LNCaP clone FGC (cell line): ENCODE measurements at regions not wholly inside any gene's neighbourhood (a gene's known extent, or its start where the extent isn't known, plus 50 kb on each side); places are given as distances from the start of the nearest gene placed in this dataset.

Experiments
- DNase-seq: peaks from one replicate; pipeline ENCODE4 v3.0.0-alpha.2; 2011; ENCODE audit warnings: low read depth
- H3K4me3 ChIP-seq: 2 replicates; pipeline ENCODE4 v1.5.1; 2011; ENCODE audit warnings: mild to moderate bottlenecking, low read depth, low read length, control low read depth
- TF ChIP-seq, protein P1 (sequence below): IDR thresholded peaks from 2 replicates; pipeline ENCODE4 v1.5.1; 2012; ENCODE audit warnings: mild to moderate bottlenecking; ENCODE audit not compliant: control insufficient read depth, insufficient read depth; ENCODE audit errors: extremely low read depth

GRCh38 chr1:37153116-37154100 is 119.1 kb upstream of the GRIK3 start:
- no peak overlapping the region for H3K4me3 ChIP-seq
- no peak for DNase-seq
- TF ChIP-seq, protein P1, sequence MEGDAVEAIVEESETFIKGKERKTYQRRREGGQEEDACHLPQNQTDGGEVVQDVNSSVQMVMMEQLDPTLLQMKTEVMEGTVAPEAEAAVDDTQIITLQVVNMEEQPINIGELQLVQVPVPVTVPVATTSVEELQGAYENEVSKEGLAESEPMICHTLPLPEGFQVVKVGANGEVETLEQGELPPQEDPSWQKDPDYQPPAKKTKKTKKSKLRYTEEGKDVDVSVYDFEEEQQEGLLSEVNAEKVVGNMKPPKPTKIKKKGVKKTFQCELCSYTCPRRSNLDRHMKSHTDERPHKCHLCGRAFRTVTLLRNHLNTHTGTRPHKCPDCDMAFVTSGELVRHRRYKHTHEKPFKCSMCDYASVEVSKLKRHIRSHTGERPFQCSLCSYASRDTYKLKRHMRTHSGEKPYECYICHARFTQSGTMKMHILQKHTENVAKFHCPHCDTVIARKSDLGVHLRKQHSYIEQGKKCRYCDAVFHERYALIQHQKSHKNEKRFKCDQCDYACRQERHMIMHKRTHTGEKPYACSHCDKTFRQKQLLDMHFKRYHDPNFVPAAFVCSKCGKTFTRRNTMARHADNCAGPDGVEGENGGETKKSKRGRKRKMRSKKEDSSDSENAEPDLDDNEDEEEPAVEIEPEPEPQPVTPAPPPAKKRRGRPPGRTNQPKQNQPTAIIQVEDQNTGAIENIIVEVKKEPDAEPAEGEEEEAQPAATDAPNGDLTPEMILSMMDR: no peak

DNA sequence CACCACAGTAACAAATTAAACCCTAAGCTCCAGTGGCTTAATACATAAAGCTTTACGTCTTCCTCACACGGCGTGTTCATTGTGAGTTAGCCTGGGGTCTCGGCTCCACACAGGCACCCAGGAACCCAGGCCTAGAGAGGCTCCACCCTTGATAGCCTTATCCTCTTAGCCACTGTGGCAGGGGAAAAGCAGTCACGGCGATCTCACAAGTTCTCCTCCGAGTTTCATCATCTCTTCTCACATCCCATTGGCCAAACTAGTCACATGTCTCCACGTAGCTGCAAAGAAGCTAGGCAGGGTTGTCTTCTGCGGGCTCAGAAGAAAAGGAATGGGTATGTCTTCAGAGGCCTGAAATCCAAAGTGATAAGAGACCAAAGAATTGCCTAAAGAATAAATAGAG is 122.3 kb upstream of the GRIK3 start:
- TF ChIP-seq, protein P1: no peak
- H3K4me3 ChIP-seq: no peak overlapping the region
- no peak for DNase-seq

DNA sequence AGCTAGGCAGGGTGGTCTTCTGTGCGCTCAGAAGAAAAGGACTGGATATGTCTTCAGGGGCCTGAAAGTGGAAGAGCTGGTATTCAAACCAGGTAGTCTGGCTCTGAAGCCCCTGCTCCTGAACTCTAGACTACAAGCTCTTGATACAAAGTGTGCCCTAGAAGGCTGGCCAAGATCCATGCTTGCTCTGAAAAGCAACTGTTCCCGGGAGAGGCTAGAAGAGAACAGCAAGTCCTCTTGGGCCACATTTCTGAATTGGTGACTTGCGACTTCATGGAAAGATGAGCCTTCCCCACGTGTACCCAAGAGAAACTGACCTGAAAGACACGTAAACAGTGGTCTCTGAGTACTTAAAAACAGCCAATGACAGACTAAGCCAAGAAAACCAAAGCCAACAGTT is 123.3 kb upstream of the GRIK3 start:
- H3K4me3 ChIP-seq: no peak overlapping the region
- no peak for DNase-seq
- TF ChIP-seq, protein P1: no peak

GRCh38 chr1:37158113-37158749 is 123.9 kb upstream of the GRIK3 start:
- no peak for DNase-seq

GRCh38 chr1:37159102-37159501 is 124.8 kb upstream of the GRIK3 start:
- TF ChIP-seq, protein P1: no peak
- H3K4me3 ChIP-seq: no peak overlapping the region
- no peak for DNase-seq

More at GRCh38 chr1:37158113-37158749, 123.9 kb upstream of the GRIK3 start:
- H3K4me3 ChIP-seq: no peak overlapping the region
- TF ChIP-seq, protein P1: no peak

- no peak for DNase-seq
- H3K4me3 ChIP-seq: no peak overlapping the region
- TF ChIP-seq, protein P1: no peak
Measured at GRCh38 chr1:37161171-37161570, 126.9 kb upstream of the GRIK3 start.
